Suprapubic skin (tissue), 4 donors: ENCODE measurements at regions not wholly inside any gene's neighbourhood (a gene's known extent, or its start where the extent isn't known, plus 50 kb on each side); places are given as distances from the start of the nearest gene placed in this dataset.

Experiments
- CTCF ChIP-seq, 2 donors: fragments of 200-600 bp in 1 of 2; fragments of 450-650 bp in 1 of 2; sonication (generic) in 1 of 2; IDR thresholded peaks; one replicate each; pipeline ENCODE4 v1.5.1; 2016 to 2019; ENCODE audit warnings: antibody characterized with exemption in 2 of 2, mild to moderate bottlenecking in 1 of 2, moderate library complexity in 1 of 2
- EP300 ChIP-seq: sonication (generic); formaldehyde crosslinking; IDR thresholded peaks from one replicate; pipeline ENCODE4 v1.6.1; 2017; ENCODE audit warnings: antibody characterized with exemption
- POLR2A ChIP-seq, 2 donors: fragments of 450-650 bp; IDR thresholded peaks; one replicate each; pipeline ENCODE4 v1.6.1; 2017; ENCODE audit warnings: antibody characterized with exemption in 2 of 2, mild to moderate bottlenecking in 2 of 2, moderate library complexity in 2 of 2
- POLR2AphosphoS5 ChIP-seq, 3 donors: sonication (generic); formaldehyde crosslinking; IDR thresholded peaks; one replicate each; pipeline ENCODE4 v1.6.1; 2017; ENCODE audit warnings: antibody characterized with exemption in 3 of 3

- TF ChIP-seq POLR2AphosphoS5 (IDR thresholded peaks at IDR 0.05) (no peak), CTCF (IDR thresholded peaks at IDR 0.05) (no peak), EP300 (no peak), POLR2A (IDR thresholded peaks at IDR 0.05) (no peak)
Observed at GRCh38 chr13:59570204-59570603, 593.5 kb downstream of the DIAPH3 start.
